Right forelimb (tissue), 1 donor: ENCODE measurements at regions not wholly inside any gene's neighbourhood (a gene's known extent, or its start where the extent isn't known, plus 50 kb on each side); places are given as distances from the start of the nearest gene placed in this dataset.

Experiments
- DNase-seq: peaks from one replicate; pipeline ENCODE4 v3.0.0-alpha.2; 2018

DNA sequence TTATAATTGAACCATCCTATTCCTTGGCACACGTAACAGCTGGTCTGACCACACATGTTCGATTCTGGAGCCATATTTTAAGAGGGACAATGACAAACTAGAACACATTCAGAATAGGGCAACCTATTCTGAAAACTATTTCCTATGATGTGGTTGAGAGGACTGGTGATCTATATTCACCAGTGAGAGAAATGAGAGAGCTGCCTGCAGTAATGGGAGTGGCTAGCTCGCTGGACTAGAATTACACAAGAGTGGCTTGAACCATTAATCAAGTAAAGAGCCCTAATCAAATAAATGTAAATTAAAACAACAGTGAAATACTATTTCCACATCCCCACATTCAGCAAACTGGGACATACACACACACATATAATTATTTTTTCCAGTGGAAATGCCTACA is 55.3 kb upstream of the LY86 start:
- DNase-seq: no peak

DNA sequence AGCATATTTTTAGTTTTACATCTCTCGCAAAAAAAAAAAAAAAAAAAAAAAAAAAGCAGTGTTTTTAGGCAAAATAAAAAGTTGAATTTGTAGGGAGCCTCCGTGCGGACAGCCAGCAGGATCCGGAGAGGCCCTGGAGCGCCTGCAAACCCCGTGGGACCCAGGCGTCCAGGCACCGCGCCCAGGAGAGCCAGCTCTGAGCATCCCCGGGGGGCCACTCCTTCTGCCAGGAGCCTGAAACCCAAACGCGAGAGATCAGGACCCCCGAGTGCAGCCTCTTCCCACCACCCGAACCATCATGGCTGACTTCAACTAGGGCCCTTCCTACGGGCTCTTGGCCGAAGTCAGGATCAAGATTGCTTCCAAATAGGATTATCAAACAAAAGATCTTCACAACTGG is 54.1 kb upstream of the LY86 start:
- DNase-seq: no peak

DNA sequence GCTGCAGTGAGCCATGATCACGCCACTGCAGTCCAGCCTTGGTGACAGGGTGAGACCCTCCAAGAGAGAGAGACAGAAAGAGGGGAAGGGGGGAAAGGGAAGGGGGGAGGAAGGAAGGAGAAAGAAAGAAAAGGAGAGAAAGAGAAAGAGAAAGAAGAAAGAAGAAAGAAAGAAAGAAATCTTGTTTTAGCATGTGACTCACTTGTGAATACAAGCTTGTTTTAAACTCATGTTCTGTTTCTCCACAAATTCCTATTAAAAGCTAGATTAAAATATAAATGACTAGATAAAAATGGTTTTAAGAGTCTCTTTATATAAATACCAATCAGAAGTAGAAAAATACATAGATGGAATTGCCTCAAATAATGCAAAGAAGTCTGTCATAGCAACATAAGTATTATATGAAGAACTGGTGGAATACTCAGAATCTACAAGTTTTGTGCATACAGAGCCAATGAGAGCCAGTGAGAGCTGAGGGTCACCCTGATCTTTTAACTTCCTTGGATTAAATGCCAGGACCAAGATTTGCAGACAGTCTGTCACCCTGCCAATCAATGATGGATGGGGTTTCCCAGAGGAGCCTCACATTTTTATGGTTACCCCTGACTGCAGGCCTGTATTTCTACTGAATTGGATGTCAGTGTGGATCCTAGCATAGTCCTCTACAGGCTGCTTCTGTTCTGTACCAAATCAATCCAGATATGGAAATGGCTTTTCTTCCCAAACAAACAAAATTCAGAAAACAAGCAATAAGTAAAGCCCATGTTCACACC is 50.8 kb upstream of the LY86 start:
- no peak for DNase-seq

DNA sequence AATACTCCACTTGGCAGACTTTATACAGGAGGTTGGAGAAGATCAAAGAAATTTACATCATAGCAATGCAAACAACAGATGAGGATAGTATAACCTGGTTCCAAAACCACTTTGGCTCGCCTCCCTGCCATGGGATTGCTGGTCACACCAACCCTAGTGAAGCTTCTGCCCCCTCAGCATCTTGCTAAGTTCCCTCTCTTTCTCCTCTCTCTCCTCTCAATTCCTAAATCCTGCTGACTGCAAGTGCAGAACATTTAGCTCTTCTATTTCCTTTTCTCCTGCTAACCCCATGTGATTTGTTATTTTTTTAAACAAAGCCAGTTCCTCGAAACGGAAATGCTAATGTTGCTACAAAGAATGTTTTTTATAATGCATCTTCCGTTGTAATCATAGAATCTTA is 50.3 kb upstream of the LY86 start:
- no peak for DNase-seq
